GM19328 (cell line): ENCODE measurements at regions not wholly inside any gene's neighbourhood (a gene's known extent, or its start where the extent isn't known, plus 50 kb on each side); places are given as distances from the start of the nearest gene placed in this dataset.

ENCODE experiments used
- ATAC-seq: cut with Tn5 transposase; IDR thresholded peaks from one replicate; pipeline ENCODE4 v1.9.1; 2021; ENCODE audit warnings: mild to moderate bottlenecking, moderate library complexity; ENCODE audit not compliant: unreplicated experiment

DNA sequence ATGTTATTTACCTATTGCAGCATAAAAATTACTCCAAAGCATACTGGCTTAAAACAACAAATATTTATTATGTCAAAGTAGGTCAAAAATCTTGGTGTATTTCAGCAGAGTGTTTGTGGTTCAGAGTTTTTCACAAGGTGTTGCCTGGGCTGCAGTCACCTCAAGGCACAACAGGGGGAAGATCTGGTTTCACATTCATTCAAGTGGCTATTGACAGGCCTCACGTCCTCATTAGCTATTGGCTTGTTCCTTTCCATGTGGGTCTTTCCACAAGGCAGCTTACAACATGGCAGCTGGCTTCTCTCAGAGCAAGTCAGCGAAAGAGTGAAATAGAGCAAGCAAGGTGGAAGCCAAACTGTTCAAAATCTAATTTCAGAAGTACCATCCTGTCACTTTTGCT lies 602.9 kb downstream of the OLFM4 start:
- no peak for ATAC-seq

DNA sequence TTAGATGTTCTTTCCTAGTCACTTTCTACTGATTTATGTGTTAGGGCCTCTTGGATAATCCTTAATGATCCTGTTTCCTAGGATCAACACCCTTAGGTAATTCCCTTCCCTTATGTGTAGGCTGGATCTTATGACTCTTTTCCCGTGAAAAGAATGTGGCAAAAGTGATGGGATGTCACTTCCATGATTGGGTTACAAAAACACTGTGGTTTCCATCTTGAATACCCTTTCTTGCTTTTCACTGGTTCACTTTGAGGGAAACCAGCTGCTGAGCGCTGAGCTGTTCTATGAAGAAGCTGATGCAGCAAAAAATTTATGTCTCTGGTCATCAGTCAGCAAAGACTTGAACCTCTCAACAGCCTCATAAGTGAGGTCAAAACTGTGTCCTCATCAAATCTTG lies 609.4 kb downstream of the OLFM4 start:
- ATAC-seq = no peak

DNA sequence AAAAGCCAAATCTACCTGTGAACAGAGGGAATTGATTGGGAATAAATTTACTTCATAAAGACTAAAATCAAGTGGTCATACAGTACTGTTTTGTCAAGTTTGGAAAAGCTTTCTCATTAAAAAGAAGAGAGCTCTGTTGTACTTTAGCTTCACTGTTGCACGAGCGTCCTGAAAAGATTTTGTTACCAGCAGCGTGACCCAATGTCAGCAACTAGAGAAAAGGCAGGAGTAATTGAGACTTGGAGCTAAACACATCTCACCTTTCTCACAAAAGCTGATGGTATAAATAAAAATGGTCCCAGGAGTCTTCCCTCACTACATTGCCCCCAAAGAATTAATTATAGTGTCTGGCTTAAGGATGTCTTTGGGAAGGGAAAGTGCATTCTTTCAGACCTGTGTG lies 613.7 kb downstream of the OLFM4 start:
- no peak for ATAC-seq

DNA sequence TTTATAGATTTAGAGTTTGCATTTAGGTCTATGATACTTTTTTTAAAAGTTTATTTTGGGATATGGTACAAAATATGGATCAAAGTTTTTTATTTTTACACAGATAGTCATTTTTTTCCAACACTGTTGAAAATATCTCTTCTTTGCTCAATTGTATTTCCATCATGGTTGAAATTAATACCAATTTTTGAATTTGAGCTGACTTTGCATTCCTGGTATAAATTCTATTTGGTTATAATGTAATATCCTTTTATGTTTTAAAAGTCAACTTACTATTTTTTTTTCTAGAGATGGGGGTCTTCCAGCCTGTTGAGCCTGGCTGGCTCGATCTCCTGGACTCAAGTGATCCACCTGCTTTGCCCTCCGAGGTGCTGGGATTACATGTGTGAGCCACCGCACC lies 620.1 kb downstream of the OLFM4 start:
- ATAC-seq = no peak

DNA sequence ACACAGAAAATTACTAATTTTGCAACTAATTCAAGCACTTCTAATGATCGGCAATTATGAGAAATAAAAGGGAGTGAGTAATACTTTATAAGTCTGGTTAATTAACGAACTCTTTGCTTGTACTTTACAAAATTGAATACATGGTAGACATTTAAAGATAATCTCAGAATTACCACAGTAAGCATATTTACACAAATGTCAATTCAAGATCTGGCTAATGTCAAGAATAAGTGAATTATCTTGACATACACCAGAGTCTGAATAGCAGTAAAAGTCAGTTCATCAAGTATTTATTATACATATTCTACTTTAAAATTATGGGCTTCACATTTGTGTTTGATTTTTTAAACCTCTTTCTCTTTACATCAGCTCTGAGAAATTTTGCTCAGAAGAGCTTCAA lies 643.4 kb downstream of the OLFM4 start:
- no peak for ATAC-seq

DNA sequence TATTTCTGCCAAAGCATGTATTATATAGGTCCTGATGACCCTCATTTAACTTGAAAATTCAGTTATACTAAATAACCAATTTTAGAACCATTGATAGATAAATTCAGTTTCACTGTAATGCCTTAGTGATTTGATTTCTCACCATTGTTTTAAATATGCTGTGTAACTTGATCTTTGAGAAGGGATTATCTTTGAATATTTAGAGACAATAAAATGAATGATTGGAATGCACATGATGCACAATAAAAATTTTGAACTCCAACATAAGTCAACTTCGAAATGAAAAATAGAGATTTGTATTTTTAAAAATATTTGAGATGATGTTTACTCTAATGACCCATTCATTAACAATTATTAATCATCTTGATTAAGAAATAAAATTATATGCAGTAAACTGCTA lies 654.5 kb downstream of the OLFM4 start:
- ATAC-seq = no peak

DNA sequence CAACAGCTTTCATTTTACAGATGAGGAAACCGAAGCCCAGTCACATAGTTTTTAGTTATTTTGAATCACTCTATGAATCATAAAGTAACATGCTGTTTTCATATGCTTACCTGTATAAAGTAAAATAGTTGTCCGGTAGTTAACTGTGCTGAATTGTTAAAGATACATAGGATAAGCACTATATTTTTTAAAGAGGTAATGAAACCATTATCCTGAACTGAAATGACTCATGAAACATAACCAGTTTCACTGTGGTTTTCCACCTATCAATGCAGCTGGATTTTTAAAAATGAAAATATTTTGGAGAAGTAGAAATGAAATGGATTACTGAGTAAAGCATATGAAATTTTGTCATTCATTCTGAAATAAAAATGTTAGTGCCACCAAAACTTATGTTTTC lies 655.0 kb downstream of the OLFM4 start:
- ATAC-seq = no peak

DNA sequence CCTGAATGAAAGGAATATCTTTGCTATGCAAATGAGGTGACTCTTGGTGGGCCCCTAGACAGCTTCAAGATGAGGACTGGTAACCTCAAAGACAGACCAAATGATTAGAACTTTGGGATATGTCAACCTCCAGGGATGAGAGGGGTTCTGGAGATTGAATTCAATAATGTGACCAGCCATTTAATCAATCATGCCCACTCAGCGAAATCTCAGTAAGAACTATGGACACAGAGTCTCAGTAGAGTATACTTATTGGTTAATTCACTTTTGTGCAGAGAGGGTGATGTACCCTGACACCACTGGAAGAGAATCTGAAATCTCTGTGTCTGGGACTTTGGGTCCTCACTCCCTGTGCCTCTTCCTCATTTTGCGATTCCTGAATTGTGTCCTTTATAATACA lies 662.8 kb downstream of the OLFM4 start:
- ATAC-seq = no peak

DNA sequence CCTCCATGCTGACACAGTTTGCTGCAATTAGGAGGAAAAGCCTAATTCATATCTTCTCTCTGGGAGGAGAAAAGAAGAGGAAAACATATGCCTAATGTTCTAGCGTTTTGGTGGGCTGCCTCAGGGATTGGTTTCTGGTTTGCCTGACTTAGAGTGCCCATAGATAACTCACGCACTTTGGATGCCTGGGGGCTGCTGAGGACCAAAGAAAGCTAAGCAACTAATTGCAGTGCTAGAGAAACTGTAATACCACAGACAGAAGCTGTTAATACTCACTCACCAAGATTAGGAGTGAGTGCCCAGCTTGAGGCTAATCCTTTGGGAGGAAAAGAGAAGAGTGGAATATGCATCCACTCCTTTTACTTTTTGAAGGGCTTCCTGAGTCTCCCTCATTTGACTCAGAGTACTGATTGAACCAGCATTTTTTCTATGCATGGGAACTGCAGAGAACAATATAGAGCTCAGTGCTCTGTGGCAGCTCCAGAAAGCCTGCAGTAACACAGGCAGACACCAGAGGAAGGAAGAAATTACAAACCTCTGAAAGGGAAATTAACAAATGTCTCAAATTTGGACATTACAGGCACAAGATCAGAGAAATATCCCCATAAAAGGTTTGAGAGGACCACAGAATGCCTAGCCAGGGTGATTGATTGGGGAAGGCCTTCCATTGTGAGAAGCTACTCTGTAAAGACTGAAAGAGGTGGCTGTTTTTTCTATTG lies 666.4 kb downstream of the OLFM4 start:
- ATAC-seq = no peak

DNA sequence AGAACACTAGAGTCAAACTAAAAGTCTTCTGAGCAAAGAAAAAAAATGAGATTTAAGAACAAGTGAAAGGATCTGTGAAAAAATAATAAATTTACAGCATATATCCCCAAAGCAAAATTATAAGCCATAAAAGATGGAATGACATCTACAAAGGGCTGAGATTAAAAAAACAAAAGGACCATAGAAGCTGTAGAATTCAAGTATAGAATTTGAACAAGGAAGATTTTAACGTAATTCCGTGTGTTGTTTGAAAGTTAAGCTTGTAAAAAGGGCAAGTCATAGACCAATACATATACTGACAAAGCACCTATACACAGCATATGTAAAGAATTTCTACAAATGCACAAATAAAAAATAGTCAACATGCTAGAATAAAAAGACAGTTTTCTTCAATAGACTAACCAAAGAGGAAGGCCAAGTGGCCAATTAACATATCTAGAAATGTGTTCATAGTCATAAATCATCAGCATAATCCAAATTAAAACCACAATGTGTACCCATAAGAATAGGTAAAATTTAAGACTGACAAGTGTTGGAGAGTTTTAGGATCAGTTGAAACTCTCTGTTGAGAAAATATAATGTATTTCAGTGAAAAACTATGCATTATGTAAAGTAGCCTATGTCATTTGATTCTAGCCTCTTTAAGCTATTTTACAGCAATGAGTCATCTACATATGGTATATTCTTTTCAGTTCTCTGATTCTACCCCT lies 674.9 kb downstream of the OLFM4 start:
- ATAC-seq = no peak

DNA sequence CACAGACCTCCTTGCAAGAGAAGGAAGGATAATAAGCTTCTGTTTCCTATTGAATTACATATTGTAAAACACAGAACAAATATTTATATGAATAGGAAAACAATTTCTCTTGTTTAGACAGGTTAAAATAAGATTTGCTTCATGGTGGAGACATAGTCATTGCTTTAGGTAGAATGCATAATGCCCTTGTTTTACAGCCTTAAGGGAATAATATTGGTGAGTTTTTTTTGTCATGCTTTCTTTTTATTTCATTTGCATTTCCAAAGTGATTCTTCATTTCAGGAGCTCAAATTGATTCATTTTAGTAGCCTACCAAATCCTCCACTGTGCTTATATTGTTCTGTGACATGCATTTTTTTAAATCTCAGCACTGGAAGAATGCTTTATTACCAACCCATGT lies 690.7 kb downstream of the OLFM4 start:
- ATAC-seq = no peak

DNA sequence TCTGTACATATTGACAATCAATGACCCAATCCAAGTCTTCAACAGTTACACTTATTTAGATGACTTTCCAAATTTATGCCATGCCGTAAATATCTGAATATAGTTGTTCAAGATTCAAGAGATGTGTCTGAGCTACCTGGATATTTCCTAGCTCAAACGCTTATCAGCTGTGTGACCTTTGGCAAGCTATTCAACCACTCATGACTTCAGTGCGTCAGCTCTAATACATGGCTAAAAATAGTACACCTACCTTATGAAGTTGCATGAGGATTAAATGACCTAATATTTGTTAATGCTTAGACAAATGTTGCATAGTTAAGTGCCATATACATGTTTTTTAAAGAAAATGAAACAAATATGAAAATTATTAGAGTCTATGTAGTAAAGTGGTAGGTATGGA lies 704.1 kb downstream of the OLFM4 start:
- no peak for ATAC-seq

DNA sequence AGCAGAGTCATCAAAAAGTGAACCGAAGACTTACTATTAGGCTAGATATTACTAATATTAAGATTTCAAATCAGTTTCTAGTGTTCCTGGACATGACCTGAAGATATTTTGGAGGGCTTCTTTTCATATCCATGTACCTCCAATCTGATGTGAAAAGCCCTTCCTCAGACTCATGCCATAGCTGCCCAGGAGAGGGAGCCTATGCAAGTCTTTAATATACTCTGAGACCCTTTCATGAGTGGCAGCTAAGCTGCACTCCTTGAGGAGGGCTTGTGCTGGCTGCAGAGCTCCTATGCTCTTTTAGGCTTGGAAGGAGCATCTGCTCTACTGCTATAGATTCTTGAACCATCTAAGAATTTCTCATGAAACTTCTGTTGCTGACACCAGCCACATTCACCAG lies 715.3 kb downstream of the OLFM4 start:
- ATAC-seq = no peak

DNA sequence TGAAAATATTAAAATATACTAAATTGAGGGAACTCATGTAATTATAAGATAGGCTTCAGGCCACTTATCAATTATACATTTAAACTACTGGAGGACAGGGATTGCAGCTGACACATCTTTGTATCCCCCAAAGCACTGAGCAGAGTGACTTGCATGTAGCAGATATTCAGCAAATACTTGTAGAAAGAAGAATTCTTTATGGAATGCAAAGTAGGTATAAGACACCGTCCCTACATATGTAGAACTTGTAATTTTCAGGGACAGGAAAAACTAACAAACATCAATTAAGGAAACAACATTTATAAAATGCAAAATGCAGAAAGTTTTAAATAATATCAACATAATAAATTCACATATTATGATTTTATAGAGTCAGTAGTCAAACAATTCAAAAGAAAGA lies 719.2 kb downstream of the OLFM4 start:
- ATAC-seq = no peak

DNA sequence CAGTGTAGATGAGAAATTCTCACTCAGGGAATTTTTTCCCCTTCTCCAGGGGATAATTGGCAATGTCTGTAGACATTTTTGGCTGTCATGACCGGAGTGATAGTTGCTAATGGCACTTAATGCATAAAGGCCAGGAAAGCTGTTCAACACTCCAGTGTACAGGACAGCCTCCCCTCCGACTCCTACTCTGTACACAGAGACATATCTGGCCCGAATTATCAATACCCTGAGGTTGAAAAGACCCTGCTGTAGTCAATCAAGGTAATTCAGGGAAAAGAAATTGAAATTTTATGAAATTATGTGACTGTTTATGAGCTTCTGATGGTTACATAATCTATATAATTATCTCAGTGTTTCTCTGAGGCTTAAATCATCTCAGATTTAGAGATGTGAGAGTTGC lies 720.7 kb downstream of the OLFM4 start:
- no peak for ATAC-seq

DNA sequence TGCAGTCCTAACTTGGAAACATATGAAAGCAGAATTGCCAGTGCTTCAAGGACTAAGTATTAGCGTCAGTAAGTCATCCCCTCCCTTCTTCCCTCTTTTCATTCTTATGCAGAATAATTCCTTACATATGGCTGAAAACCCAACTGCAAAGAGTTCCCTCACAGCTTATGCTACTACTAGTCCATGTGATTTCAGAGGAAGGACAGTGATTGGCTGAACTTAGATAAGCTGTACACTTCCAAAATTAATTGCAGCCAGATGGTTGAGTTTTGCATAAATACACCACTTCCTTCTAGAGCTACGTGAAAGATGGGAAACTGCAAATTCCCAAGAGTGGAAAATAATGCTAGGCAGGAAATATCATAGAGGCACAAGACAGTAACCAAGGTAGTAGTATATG lies 730.4 kb downstream of the OLFM4 start:
- ATAC-seq = no peak

DNA sequence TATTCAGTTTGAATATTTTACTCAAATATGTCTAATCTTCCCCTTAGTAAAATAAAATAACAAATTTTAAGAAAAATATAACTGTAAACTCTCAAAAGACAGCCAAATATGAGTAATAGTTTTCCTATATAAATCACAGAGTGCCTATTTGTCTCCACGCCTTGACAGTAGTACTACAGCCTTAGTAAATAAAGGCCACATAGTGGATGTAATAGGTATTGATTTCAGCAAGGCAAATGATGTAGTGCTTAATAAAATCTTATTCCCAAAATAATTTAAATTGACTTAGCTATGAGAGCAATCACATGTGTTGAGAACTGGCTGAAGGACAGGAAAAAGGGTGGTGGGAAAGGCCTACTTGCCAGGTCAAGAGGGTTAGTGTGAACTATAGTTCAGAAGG lies 747.2 kb downstream of the OLFM4 start:
- ATAC-seq = no peak

DNA sequence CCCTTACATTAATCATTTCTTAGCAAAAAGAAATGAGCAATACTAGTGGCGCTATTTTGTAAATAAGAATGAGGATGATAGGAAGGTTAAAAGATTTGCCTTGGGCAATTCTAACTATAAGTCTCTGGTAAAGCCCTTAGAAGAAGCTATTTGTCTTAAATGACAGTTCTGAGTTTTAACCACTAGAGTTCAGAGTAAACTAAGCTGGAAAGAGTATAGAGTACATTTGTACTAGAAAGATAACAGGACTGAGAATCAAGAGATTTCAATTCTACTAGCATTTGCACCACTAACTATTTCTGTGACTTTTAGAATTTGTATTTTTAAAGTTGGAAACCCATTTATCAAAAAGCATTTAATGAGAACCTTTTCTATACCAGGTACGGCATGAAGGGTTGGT lies 750.3 kb downstream of the OLFM4 start:
- ATAC-seq = no peak

DNA sequence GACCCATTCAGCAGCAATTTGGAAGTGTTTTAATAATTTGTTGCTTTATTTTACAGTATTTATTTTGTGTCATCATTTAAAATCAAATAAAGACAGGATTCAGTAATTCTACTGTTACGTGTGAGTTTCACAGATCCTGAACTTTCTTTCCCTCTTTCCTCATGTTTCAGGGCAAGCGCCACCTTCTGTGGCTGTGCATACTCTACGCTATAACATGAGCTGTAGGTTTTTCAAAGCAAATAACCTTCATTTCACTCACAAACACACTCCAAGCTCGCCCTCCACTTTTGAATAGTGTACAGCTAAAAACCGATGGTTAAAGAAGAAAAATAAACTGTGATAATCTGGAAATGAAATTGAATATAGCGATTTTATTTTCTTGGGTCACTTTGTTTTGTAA lies 753.3 kb downstream of the OLFM4 start:
- ATAC-seq = no peak

DNA sequence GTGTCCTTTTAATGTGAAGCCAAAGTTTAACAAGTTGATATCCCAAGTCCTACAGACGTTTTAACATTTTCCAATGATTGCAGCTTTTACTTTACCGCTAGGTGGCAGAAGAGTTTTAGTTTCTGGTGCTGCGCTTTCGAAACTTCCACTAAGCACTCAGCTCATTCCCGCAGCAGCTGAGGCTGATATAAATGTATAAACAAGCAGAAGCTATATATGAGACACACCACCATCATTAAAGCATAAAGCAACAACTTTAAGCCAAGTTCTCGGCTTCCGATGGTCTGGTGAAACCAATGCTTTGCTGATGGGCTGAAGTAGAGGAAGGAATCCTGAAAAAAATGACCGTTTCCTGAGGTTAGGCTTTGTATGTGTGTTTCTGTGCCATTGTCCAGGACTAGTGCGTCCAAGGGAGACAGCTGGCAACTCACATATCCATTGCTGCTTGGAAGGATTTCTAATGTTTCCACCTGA lies 753.9 kb downstream of the OLFM4 start:
- ATAC-seq = peak; percentile 69

DNA sequence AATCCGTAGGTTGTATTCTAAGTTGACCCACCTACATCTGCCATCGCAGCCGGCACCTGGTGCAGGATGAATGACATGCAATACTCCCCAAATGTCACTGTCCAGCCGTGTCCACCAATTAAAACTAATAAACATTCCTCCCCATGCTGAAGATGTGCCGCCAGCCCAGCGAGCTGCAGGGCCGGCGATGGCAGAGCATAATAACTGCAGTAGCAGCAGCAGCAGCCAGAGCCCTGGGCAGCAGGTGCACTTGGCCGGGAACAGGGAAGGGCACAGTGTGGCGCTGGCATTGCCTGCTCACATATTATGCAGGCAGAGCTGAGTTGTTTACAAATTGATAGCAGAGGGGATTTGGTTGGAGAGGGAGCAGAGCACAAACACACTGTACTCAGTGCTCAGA lies 754.9 kb downstream of the OLFM4 start:
- ATAC-seq = no peak

DNA sequence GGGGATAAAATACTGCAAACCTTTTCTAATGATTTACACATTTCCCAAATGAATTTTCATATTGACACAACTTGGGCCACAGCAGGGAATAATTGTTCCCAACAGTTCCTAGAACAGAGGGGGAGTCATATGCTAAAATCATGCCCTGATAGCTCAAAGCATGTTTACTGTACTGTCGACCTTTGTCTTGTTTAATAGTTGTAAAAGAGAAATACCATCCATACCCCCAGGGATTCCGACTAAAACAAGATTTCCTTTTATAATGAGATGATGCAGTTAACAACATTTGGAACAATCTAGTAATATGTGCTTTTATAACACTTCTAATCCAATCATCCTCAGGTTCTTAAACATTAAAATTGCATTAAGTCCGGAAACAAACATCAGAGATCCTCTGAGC lies 759.7 kb downstream of the OLFM4 start:
- no peak for ATAC-seq

DNA sequence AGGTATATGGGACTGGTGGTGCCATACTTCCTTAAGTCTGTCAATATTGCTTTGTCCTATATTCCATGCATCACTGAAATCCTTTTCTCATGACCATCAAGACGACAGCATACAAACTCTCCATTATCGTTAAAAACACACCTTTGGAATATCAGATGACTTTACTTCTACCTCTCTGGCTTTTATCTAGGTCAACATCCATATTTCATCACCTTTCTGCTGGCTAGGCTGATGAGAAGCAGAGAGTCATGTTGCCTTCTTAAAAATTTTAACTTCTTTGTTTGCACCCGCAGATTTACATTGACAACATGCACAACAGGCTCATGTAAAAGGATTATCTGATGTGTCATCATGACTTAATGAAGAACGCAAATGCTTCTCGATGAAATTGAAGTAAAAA lies 771.4 kb downstream of the OLFM4 start:
- ATAC-seq = no peak
